NB4 (cell line): ENCODE measurements at regions not wholly inside any gene's neighbourhood (a gene's known extent, or its start where the extent isn't known, plus 50 kb on each side); places are given as distances from the start of the nearest gene placed in this dataset.

ENCODE experiments used
- DNase-seq: peaks from one replicate; pipeline ENCODE4 v3.0.0; 2010; ENCODE audit warnings: low read depth
- H3K4me3 ChIP-seq: one replicate; pipeline ENCODE4 v1.5.1; 2011; ENCODE audit warnings: mild to moderate bottlenecking, low read depth, low read length, moderate library complexity
- CTCF ChIP-seq: IDR thresholded peaks from one replicate; pipeline ENCODE4 v1.5.1; 2012; ENCODE audit warnings: low read depth, low read length
- MAX ChIP-seq: IDR thresholded peaks from 2 replicates; pipeline ENCODE4 v1.6.1; 2011; ENCODE audit warnings: low read depth, low read length
- MYC ChIP-seq: IDR thresholded peaks from 2 replicates; pipeline ENCODE4 v1.6.1; 2011; ENCODE audit warnings: low read depth, low read length
- POLR2A ChIP-seq: IDR thresholded peaks from 2 replicates; pipeline ENCODE4 v1.6.1; 2011; ENCODE audit warnings: mild to moderate bottlenecking; ENCODE audit not compliant: insufficient read length; ENCODE audit errors: extremely low read depth

- no peak overlapping the region for H3K4me3 ChIP-seq
- TF ChIP-seq CTCF: no peak
- no peak for TF ChIP-seq MAX
- TF ChIP-seq MYC: no peak
- DNase-seq: no peak
Observed at GRCh38 chr5:117686926-117687325, 1112.3 kb upstream of the SEMA6A start.

GRCh38 chr5:117682416-117682815 is 1107.8 kb upstream of the SEMA6A start:
- no peak overlapping the region for H3K4me3 ChIP-seq
- DNase-seq: no peak
- TF ChIP-seq CTCF: no peak
- TF ChIP-seq MYC: no peak
- no peak for TF ChIP-seq POLR2A
- TF ChIP-seq MAX: no peak

GRCh38 chr5:117681431-117682254 is 1107.0 kb upstream of the SEMA6A start:
- no peak overlapping the region for H3K4me3 ChIP-seq
- no peak for DNase-seq
- TF ChIP-seq POLR2A (no peak), MYC (no peak), MAX (no peak), CTCF (no peak)

- H3K4me3 ChIP-seq: no peak overlapping the region
- no peak for DNase-seq
- TF ChIP-seq MAX (no peak), MYC (no peak), POLR2A (no peak), CTCF (no peak)
Observed at GRCh38 chr5:117680426-117680825, 1105.8 kb upstream of the SEMA6A start.

- no peak for DNase-seq
- H3K4me3 ChIP-seq: no peak overlapping the region
- no peak for TF ChIP-seq CTCF
- TF ChIP-seq MAX: no peak
- TF ChIP-seq POLR2A: no peak
- TF ChIP-seq MYC: no peak
Observed at GRCh38 chr5:117679046-117679445, 1104.4 kb upstream of the SEMA6A start.

GRCh38 chr5:117675646-117676045 is 1101.0 kb upstream of the SEMA6A start:
- TF ChIP-seq MYC: no peak
- no peak overlapping the region for H3K4me3 ChIP-seq
- no peak for DNase-seq
